HG03159 (cell line): ENCODE measurements at regions not wholly inside any gene's neighbourhood (a gene's known extent, or its start where the extent isn't known, plus 50 kb on each side); places are given as distances from the start of the nearest gene placed in this dataset.
"Not testable (repeated sequence)": the region's sequence is repeated elsewhere in the genome, so short reads cannot be mapped to it uniquely, and the experiment has no call there.

ENCODE experiments used
- ATAC-seq: cut with Tn5 transposase; IDR thresholded peaks from one replicate; pipeline ENCODE4 v1.9.1; 2021; ENCODE audit warnings: mild to moderate bottlenecking, moderate library complexity; ENCODE audit not compliant: unreplicated experiment

DNA sequence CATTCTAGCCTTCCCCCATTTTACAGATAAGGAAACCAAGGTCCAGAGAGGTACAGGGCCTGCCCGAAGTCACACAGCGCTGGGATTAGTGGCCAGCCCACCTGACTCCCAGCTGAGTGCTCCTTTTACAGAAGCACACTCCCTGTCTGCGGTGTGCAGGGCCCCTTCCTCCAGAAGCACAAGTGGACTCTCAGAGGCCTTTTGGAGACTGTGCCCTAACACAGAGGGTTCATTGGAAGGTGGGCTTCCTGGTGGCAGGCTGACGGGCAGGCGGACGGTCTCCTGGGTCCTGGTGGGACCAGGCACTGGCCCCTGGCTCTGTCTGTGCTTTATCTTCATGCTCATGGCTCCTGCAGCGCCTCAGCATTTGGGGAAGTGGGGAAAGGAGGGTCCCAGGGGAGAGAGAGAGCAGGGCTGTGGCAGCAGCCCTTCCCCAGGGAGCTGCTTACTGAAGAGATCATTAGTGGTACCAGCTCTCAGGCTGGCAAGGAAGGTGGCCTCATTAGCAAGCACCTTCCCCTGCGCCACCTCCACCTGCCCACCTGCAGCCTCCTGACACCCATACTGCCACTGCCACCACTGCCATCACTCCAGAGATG, 83.1 kb upstream of the GOLGA6L4 start:
- ATAC-seq, result not testable (repeated sequence)

DNA sequence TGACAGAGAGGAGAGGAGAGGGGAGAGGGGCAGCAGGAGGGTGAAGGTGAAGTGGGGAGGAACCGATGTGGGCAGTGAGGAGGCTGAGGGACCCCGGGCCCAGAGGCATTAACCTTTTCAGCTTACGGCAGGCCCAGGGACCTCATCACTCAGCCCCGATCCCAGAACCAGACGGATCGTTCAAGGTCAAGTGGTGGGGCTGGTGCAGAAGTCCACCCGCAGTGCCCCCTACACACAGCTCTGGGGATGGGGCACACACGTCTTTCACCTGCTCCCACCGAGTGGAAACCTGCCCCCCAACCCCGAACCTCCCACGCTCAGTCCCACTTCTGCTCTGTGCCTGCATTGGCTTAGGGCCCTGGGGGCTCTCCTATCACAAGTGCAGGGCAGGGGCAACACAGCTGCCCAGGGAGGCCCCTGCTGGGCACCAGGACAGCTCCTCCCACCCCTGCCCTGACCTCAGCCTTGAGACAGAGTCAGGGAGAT, 81.9 kb upstream of the GOLGA6L4 start:
- not testable (repeated sequence) for ATAC-seq

GRCh38 chr15:84154314-84154713, 81.3 kb upstream of the GOLGA6L4 start:
- not testable (repeated sequence) for ATAC-seq

DNA sequence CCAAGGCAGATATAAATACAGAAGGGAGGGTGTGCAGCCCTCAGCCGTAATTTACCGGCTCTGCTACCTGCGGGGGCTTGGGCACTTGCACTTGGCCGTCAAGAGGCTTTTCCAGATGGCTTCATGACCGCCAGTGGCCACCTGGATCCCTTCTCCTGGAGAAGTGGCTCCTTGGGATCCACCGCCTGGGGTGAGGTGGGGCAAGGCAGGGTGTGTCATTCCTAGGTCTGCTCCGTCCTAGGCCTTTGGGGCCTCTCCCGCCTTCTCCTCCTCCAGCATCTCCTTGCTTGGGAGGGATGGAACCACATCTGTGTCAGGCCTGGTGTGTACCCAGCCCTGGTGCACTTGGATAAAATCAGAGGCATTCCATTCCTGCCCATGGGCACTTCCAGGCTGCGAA, 80.8 kb upstream of the GOLGA6L4 start:
- not testable (repeated sequence) for ATAC-seq

DNA sequence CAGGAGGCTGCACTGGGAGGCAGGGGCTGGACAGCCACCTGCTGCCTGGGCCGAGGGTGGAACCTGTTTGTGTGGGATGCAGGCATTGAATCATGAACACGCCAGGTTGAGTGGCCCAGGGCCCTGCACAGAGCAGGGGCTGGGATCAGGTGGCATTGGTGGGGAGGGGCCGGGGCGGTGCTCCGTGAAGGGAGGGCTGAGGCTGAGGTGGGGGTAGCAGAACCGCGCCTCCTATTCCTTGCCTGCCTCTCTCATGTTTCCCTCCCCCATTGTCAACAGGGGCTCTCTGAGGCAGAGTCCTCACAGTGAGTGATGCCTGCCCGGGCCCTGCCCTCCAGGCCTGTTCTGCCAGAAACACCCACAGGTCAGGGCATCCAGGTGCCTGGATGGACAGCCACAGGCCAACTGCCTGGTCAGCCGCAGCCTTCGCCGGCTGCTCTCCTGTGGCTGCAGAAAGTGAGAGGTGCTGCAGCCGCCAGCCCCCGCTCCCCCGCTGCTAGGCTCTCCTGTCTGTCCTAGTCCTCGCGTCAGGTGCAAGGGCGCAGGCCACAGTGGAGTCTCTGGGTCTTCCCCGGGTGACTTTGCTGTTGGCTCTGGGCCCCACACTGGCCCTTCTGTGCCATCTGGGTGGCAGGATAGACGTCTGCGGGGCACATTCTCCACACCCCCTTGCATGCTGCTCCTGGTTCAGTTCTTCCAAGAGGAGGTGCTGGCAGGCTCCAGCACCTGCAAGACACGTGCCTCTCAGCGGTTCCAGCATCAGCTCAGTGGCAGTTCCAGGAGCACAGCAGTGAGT, 79.6 kb upstream of the GOLGA6L4 start:
- not testable (repeated sequence) for ATAC-seq

- not testable (repeated sequence) for ATAC-seq
Observed at GRCh38 chr15:84156588-84156840, 79.1 kb upstream of the GOLGA6L4 start.

GRCh38 chr15:84157056-84157632, 78.4 kb upstream of the GOLGA6L4 start:
- ATAC-seq, result not testable (repeated sequence)

DNA sequence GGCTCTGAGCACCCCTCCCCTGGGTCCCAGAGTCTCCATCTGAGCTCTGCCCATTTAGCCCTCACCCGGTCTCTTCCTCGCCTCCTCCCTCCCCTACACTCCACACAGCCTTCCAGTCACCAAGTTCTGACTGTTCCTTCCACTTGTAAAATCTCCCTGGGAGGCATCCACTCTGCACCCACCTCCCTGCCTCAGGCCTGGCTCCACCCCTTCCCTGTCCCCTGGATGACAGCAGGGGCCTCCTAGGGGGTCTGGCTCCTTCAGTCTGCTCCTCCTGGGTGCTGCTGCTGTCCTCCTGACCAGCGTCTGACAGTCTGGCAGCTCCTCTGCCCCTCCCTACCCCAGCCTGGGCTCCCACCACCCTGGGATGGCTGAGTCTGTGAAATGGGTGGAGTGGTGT, 77.7 kb upstream of the GOLGA6L4 start:
- not testable (repeated sequence) for ATAC-seq

DNA sequence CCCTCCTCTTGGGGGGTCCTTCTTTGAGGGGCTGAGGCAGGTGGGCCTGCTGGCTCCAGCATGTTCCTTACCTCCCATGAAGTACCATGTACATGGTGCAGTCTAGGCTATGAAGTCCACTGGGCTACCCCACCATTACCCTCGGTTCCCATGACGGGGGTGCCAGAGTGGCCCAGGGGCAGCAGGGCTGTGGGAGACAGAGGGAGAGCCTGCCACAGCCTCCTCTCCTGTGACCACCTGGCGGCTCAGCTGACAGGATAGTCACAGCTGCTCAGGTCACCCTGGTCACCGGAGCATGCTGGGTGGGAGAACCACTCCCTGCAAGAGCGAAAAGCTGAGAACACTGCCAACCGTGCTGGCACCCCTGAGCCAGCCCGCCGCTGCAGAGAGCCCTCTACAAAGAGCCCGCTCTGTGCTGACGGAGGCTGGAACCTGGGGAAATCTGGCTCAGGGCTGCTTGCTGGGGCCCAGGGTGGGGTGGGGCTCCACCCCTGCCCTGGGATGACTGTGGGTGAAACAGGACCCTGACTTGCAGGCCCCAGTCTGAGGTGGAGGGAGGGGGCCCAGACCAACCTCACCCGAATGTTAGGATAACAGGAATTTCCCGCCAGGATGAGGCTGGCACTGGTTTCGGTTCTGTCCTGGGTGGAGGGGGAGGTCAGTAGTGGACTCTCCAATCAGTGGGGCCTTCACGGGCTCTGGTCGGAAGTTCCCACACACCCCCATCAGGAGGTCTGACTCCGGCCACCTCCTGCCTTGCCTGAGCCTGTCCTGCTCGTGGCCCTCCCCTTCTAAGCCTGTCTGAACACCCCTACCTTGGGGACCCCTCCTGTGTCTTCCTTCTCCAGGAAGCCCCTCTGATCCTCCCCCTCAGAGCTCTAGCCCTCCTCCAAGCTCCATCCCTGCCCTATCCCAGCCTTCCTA, 76.0 kb upstream of the GOLGA6L4 start:
- ATAC-seq, result not testable (repeated sequence)

DNA sequence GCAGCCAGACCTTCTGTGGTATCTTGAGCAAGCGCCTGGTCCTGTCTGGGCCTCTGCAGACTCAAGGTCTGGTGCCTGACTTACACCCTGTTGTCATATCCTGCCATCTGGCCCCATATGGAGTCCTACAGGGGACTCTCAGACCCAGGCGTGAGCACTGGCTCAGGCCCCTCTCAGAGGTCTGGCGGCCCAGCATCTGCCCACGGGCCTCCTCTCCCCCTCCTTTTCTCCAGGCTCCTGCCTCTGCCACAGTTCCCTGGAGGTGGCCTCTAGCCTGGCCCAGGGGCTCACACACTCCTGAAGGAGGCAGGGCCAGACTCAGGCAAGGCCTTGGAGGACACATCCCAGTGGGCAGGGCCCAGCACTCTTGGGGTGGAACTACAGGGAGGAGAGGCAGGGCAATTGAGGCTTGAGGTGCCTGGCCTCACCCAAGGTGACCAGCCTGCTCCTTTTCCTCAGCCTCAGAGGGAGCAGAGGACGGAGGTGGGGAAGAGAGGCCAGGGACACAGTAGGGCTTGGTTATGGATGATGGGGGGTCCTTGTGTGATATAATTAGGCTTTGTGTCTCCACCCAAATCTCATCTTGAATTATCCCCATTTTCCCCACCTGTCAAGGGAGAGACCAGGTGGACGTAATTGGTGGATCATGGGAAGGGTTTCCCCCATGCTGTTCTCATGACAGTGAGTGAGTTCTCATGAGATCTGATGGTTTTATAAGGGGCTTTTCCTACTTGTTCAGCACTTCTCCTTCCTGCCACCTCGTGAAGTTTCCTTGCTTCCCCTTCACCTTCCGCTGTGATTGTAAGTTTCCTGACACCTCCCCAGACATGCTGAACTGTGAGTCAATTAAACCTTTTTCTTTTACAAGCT, 70.9 kb upstream of the GOLGA6L4 start:
- ATAC-seq, result not testable (repeated sequence)

DNA sequence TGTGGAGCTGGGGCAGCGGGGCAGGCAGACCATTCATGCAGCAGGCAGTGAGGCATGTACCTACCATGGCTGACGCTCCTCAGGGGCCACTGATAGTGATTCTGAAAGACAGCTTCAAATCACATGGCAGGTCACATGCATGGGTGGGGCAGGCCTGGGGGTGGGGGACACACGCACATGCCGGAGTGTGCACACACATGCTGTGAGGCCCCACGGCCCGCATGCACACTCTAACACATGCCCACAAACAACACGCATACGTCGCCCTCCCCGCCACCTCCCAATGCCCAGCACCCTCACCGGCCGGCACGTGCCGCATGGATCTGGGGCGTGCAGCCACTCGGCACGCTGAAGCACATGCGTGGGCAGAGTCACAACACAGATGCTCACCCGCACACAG, 65.5 kb upstream of the GOLGA6L4 start:
- ATAC-seq, result not testable (repeated sequence)

GRCh38 chr15:84173231-84173610, 62.4 kb upstream of the GOLGA6L4 start:
- not testable (repeated sequence) for ATAC-seq
